Fibroblast of villous mesenchyme (primary cell): ENCODE measurements at regions not wholly inside any gene's neighbourhood (a gene's known extent, or its start where the extent isn't known, plus 50 kb on each side); places are given as distances from the start of the nearest gene placed in this dataset.

Source experiments
- DNase-seq: peaks from one replicate; pipeline ENCODE4 v3.0.0-alpha.2; 2010; ENCODE audit warnings: low read depth
- H3K4me3 ChIP-seq: 2 replicates; pipeline ENCODE4 v1.5.1; 2011; ENCODE audit warnings: low read depth, mild to moderate bottlenecking, low read length
- TF ChIP-seq, protein P1 (sequence below): IDR thresholded peaks from 2 replicates; pipeline ENCODE4 v1.5.1; 2012; ENCODE audit warnings: low read depth, mild to moderate bottlenecking, low read length; ENCODE audit not compliant: insufficient read depth

- TF ChIP-seq, protein P1, sequence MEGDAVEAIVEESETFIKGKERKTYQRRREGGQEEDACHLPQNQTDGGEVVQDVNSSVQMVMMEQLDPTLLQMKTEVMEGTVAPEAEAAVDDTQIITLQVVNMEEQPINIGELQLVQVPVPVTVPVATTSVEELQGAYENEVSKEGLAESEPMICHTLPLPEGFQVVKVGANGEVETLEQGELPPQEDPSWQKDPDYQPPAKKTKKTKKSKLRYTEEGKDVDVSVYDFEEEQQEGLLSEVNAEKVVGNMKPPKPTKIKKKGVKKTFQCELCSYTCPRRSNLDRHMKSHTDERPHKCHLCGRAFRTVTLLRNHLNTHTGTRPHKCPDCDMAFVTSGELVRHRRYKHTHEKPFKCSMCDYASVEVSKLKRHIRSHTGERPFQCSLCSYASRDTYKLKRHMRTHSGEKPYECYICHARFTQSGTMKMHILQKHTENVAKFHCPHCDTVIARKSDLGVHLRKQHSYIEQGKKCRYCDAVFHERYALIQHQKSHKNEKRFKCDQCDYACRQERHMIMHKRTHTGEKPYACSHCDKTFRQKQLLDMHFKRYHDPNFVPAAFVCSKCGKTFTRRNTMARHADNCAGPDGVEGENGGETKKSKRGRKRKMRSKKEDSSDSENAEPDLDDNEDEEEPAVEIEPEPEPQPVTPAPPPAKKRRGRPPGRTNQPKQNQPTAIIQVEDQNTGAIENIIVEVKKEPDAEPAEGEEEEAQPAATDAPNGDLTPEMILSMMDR: no peak
- no peak overlapping the region for H3K4me3 ChIP-seq
- no peak for DNase-seq
Observed at GRCh38 chr4:14259936-14260335, 632.4 kb upstream of the BOD1L1 start.

DNA sequence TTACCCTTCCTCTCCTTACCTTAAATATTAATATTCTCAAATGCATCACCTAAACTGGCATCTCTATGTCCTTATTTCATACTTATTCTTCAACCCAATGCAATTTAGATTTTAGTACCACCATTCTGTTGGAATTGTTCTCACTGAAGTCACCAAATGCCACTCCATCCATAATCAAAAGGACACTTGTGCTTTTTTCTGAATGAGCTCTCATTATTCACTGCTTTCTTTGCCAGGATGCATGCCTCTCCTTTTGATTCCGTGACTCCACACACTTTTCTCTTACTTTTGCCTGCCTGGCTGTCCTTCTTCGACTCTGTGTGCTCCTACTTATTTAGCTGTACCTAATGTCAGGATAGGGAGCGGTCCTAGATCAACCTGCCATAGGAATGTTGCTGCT lies 633.1 kb upstream of the BOD1L1 start:
- TF ChIP-seq, protein P1: no peak
- no peak for DNase-seq
- H3K4me3 ChIP-seq: no peak overlapping the region

GRCh38 chr4:14262221-14262620 lies 634.7 kb upstream of the BOD1L1 start:
- H3K4me3 ChIP-seq: no peak overlapping the region
- TF ChIP-seq, protein P1: no peak
- no peak for DNase-seq

DNA sequence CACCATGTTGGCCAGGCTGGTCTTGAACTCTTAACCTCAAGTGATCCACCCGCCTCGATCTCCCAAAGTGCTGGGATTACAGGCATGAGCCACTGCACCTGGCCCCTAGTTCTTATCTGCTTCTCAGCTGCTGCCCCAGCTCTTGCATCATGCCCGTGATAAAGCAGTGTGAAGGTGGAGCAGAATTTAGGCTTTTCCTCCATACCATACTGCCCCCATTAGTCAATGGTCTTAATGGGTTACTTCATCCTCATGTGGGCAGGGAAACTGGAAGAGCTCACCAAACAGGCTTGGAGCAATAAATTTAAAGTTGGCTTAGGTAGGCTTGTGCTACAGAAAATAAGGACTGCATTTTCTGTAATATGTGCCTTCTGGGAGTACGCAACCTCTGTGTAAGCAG lies 636.9 kb upstream of the BOD1L1 start:
- TF ChIP-seq, protein P1: no peak
- no peak overlapping the region for H3K4me3 ChIP-seq
- peak; percentile 5 for DNase-seq

GRCh38 chr4:14265651-14266050 lies 638.1 kb upstream of the BOD1L1 start:
- TF ChIP-seq, protein P1: no peak
- no peak for DNase-seq
- H3K4me3 ChIP-seq: no peak overlapping the region

GRCh38 chr4:14267373-14268060 lies 640.0 kb upstream of the BOD1L1 start:
- no peak overlapping the region for H3K4me3 ChIP-seq
- DNase-seq: no peak
- TF ChIP-seq, protein P1: no peak

- H3K4me3 ChIP-seq: no peak overlapping the region
- DNase-seq: no peak
- TF ChIP-seq, protein P1: no peak
Observed at GRCh38 chr4:14269824-14270223, 642.3 kb upstream of the BOD1L1 start.
